NOMO-1 (cell line): ENCODE measurements at regions not wholly inside any gene's neighbourhood (a gene's known extent, or its start where the extent isn't known, plus 50 kb on each side); places are given as distances from the start of the nearest gene placed in this dataset.
A peak's percentile ranks its signal among the peaks of the same experiment; 100 is the strongest.

ENCODE experiments used
- DNase-seq, 2 experiments: peaks; one replicate each; lab custom pipeline; 2025; ENCODE audit not compliant: unreplicated experiment in 2 of 2; lab: John Stamatoyannopoulos, UW

DNA sequence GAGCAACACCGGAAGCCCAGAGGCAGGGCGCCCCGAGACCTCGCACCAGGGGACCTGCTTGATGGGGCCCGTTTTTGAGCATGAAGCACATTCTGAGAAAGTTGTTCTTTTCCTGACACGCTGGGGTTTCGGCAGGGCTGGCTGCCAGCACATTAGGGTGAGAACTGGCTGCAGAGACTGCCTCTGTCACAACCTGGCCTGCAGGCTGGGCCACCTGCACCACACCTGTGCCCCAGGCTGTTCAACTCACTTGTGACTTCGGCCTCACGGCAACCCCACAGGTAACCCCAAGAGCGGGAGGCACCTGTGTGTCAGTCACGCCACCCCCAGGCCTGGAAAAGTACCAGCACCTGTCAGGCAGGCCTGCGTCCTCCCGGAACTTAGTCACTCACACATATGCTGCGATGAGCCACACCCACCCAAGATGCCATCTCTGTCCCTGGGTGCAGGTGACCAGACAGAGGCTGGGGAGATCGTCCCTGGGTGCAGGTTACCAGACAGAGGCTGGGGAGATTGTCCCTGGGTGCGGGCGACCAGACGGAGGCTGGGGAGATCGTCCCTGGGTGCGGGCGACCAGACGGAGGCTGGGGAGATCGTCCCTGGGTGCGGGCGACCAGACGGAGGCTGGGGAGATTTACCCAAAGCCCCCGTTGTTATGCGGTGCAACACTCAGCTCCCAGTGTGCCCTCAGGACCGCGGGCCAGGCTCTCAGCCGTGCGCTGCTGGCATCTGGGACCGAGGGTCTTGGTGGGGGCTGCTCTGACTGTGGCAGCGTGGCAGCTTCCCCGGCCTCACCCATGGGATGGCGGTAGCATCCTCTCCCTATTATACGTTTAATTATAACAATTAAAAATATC lies 82.5 kb upstream of the BHLHE23 start:
- DNase-seq: no peak

DNA sequence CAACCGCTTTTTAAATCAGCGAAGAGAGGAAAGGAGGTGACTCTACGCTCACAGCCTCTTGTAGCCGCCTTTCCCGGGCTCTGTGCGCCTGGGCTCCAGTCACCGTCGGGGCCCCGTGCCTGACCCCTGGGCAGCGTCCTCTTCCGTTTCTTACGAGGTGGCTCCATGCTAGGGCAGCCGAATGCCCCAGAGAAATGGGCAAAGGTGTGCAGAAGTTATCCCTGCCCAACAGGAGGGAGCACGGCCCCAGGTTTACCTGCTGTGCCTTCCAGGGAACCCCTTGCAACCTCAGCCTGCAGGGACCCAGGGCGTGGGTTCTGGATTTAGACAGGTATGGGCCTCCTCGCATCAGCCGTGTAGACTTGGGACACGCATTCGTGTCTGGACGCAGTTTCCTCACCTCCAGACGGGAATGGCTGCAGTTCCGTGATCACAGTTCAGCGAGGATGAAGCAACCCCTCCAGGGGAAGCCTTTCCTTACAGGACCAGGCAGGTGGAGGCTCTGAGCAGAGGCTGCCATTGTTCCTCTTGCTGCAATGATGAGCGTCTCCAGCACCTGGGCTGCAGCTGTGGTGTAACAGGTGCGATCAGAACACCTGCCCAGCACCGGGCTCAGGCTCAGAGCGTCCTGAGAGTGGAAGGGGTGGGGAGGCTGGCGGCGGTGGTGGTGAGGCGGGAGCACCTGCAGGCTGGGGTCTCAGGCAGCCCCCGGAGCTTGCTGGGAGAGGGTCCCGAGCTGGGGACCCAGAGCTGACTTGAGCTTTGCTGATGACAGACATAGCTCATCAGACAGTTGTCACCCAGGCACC lies 81.3 kb upstream of the BHLHE23 start:
- no peak for DNase-seq

DNA sequence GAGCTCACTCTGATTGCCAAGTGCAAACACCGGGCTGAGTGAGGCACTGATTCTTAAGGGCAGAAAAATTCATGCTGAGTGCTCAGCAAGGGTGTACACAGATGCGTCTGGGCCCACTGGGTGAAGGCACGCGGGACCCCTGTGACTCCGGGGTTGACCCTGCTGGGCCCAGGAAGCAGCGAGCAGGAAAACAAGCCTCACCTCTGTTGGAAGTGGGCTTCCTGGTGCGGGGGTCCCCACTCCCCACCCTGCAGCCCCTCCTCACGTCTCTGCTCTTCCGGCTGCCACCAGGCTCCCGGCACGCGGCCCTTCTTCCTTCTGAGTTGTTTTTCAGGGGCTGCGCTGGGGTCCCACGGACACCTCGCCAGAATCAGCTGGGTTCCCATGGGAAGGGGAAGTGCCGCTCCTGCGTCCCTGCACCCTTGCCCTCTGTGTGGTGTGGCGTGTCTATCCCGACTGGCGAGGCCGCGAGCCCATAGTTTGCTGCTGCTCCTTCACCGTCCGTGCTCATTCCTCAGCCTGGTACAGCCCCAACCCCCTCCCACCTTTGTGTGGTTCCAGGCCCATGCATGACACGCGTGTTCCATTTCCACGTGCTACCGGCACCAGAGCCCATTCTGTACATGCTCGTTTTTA lies 80.6 kb upstream of the BHLHE23 start:
- no peak for DNase-seq

DNA sequence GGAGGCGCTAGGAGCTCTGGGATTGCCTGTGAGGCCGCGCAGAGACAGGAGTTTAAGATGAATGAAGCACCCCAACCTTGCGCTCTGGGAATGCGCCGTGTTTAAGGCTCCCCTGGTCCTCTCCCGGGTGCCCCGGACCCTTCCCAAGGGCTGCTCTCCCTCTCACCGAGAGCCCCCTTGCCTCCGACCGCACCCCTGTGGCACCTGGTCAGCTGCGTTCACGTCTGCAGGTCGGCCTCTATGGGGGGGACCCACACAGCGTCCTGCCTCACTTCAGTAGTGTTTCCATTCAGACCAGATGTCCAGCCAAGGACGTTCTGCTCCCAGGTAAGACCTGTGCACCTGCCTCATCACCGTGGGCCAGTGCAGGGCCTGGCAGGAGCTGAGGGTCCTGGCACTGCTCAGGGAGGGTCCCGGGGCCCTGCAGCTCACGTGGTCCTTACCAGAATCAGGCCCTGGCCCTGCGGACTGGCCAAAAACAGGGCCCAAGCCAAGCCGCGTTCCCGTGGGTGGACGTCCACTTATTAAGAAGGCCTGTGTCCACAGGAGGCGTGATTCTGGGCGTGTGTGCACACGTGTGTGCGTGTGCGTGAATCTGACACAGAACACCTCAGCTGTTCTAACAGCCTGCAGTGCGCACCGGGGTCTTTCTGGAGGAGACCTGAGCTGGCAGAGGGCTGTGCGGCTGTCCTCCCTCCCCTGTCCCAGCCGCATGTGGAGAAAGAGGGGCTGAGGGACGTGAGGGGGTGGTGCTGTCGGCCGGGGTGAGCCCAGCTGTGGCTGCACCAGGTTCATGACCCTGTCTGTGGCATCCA lies 79.9 kb upstream of the BHLHE23 start:
- DNase-seq: no peak

DNA sequence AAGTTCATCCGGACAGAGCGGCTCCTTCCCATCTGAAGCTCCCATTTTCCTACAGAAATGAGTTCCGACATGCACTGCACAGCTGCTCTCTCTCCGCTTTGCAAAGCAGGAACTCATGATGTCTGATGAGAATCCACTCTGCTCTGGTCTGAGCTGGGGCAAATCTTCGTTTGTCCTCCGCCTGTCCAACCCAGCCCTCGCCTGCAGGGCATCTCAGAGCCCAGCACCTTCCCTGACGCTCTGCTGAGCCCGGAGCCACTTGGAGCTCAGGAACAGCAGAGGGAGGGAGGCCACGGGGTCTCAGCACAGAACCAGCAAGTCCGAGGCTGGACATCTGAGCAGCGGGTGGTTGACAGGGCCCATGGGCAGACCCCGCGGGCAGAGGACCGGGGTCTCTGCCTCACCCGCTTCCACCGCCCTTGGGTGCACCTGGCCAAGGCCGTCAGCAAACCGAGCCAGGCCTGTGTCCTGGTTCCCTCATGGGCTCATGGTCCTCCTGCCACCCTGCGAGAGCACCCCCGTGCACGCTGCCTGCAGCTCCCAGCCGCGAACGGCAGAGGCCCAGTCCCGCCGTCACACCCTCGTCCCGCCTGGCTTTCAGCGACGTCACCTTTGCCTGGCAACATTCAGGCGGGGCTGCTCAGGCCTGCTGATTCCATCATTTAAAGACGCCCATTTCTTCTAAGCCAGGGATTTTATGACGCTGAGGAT lies 78.5 kb upstream of the BHLHE23 start:
- no peak for DNase-seq

DNA sequence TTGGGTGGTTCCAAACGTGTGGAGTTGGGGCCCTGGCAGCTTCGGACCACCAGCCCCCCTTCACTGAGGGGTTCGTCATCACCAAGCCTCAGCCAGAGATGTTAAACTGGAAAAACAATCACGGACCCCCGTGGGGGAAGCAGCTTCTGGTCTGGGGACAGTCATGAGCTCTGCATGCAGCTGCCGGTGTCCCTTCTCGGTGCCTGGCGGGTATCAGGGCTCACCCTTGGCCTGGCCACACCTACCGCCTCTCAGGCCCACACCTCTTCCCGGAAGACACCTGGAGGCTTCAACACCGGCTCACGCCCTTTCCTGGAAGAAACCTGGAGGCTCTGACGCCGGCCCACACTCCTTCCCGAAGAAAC lies 77.8 kb upstream of the BHLHE23 start:
- DNase-seq: no peak

DNA sequence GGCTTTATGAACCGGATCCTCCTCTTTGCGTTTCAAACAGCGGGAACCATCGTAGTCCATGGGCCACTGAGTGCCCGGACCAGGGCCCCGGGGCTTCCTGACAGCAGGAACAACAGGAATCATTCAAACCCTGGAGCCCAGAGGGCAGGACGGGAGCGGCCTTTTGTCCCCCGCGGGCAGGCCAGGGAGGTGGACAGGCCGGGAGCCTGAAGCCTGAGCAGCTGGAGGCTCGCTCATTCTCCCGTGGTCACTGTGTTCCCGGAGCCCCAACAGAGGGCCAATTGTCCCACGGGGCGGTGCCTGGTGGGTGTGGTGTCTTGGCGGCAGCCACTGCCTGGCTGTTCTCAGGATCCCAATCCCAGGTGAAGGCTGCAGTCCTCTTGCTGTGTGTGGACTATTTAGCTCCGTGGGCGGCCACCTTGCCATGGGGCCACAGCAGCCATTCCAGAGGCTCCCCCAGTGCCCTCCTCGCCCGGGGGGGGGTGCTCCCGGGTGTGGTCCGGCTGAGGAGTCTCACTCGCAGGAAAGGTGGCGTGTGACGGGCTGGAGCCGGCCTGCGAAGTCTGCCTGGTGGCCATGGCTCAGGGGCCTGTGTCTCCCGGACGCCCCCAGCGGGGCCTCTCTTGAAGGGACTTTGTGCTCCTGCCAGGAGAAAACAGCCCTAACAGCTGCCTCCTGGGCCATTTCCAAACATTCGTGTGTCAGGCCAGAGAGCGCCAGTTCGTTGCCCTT lies 77.2 kb upstream of the BHLHE23 start:
- DNase-seq: no peak

DNA sequence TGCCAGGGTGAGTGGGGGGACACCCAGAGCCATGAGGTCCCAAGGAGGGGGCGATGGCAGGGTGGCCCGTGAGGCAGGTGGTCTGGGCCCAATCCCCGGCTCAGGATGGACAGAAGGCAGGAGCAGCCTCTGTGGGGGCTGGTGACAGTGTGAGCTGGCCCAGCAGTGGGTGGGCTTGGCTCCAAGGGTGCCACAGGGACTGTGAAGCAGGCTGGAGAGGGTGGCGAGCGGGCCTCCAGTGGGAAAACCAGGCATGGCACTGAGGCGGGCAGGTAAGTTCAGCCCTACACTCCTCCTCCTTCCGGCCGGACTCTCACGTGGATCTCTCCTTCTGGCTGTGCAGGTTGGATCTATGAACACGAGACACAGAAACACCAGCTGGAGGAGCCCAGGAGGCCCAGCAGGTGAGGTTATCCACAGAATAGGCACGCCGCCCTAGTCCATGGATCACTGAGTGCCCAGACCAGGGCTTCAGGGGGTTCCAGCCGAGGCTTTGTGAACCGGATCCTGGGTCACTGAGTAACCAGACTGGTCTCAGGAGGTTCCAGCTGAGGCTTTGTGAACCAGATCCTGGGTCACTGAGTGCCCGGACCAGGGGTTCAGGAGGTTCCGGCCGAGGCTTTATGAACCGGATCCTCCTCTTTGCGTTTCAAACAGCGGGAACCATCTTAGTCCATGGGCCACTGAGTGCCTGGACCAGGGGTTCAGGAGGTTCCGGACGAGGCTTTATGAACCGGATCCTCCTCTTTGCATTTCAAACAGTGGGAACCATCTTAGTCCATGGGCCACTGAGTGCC lies 76.4 kb upstream of the BHLHE23 start:
- no peak for DNase-seq

DNA sequence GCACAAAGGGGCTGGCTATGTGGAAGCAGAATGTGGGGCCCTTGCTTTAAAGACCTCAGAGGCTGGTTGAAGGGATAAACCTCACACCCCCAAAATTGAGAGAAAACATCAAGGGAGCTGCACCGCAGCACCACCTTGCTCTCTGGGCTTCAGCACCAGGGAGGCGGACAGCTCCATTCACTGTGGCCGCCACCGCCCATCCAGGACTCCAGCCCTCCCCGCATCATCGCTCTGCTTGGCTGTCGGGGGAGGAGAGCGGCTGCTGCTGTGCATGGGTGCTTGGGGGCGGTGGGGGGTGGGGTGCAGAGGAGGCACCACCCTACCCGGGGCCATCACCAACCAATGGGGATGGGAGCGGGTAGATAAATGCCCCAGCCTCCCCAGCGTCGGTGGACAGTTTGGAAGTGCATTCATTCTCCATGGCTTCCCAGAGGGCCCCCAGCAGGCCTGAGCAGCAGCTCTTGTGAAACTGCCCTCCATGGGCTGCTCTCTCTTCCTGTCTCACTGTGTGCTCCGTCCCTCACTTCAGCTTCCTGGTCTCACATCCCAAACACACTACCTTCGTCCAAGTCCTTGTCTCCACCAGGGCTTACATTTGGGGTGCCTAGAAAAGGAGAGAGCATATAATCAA lies 75.7 kb upstream of the BHLHE23 start:
- peak in 1 of 2 experiments; percentile 36 for DNase-seq

DNA sequence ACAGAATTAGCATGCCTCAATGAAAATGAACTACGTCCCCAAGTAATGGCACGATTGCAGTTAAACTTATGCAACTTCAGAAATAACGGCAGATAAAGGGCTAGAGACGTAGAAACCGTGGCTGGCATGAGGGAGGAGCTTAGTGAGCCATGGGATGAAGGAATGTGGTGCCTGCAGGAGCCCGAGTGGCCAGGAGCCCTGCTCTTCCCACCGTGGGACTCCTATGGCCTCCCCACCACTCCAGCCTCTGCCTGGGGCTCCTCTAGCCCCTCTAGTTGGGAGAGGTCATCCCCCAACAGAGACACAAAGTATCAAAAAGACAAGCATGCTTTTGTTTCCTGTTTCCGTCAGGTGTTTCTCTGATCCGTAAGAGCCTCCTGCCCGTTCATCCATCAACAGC lies 75.1 kb upstream of the BHLHE23 start:
- DNase-seq: no peak

DNA sequence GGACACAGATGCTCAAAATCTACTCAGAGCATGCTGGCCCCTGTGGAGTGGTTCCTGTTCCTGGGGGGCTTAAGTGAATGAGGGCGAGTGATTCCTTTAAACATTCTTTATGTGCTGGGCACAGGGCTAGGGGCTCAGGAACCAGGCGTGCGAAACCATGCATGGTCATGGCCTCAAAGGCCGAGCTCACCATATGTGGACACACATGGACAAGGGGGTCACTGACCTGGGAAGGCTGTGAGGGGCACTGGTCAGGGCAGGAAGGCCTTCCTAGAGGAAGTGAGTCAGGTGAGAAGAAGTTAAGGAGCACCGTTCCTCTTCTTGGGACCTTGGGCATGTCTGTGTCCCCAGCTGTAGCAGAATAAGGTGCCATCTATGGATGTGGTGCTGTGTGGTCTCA lies 74.6 kb upstream of the BHLHE23 start:
- DNase-seq: no peak

DNA sequence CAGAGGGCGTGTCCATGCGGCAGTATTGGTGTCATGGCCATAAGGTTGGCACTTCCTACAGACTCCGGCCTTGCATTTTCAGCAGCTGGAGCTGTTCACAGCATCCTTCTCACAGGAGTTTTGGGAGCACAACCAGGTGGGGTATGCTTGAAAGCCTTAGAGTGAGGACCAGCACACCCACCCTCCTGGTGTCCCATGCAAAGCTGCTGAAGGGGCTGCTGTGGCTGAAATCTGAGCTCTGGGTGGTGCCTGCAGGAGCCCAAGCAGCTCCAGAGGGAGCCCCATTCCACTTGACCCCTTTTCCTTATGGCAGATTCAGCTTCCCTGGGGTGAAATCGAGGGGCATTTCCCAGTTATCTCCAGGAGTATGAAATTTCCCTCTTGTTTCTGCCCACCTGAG lies 74.0 kb upstream of the BHLHE23 start:
- no peak for DNase-seq

DNA sequence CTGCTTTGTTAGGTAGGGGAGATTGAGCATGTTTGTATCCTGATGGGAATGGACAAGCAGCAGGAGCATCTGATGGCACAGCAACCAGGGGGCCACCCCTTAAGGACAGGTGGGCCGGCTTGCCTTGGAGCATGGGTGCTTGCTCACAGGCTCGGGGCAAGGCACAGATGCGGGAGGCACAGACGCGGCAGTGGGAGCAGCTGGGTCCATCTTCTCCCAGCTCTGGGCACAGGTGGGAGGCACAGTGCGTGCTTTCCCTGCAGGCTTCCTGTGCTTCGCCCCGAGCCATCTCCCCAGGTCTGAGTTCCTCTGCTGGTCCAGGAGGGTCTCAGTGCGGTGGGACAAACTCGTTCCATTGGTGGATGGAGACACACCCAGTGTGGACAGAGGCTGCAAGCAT lies 73.6 kb upstream of the BHLHE23 start:
- no peak for DNase-seq

DNA sequence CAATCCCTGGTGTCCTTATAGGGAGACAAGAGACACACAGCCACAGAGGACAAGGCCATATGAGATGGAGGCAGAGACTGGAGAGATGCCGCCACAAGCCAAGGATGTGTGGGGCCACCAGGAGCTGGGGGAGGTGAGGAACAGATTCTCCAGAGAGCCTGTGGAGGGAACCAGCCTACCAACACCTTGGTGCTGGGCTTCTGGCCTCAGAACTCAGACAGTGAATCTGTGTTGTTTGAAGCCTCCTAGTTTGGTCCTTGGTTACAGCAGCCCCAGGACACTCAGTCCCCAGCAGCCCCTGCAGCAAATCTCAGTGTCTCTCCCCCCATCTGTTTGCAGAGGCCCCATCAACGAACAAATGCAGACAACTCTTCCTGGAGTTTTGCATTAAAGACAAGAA lies 73.2 kb upstream of the BHLHE23 start:
- no peak for DNase-seq

DNA sequence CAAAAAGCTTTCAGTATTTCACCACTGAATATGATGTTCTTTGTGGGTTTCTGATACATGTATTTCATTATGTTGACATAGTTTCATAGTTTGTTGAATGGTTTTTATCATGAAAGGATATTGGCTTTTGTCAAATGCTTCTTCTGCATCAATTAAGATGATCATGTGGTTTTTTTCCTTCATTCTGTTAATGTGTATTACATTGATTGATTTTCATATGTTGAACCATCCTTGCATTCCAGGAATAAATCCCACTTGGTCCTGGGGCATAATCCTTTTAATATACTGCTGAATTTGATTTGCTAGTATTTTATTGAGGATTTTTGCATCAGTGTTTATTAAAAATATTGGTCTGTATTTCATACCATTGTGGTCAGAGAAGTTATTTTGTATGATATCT lies 70.9 kb upstream of the BHLHE23 start:
- DNase-seq: no peak

DNA sequence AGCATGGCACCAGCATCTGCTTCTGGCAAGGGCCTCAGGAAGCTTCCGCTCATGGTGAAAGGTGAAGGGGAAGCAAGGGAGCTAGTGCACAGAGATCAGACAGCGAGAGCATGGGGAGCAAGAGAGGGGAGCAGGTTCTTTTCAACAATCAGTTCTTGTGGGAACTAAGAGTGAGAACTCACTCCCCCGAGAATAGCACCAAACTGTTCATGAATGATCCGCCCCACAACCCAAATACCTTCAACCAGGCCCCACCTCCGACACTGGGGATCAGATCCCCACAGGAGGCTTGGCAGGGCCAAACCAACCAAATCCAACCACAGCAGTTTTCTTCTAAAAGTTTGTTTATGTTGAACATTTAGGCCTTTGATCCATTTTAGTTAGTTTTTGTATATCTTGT lies 69.7 kb upstream of the BHLHE23 start:
- DNase-seq: no peak

DNA sequence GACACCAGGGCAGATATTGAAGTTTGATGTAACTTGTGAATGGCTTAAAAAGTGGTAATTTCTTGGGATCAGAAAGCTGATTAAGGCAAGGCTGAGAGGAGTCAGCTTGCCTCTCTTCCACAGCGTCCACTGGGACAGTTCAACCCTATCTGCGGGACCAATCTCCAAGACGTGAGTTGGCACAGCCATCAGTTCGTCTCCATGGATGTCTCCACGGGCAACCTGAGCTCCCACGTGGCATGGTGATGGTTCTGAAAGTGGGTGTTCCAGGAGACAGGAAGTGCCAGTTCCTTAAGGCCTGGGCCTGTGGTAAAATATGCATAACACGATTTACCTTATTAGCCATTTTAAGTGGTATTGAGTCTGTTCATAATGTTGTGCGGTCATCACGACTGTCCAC lies 67.9 kb upstream of the BHLHE23 start:
- no peak for DNase-seq

DNA sequence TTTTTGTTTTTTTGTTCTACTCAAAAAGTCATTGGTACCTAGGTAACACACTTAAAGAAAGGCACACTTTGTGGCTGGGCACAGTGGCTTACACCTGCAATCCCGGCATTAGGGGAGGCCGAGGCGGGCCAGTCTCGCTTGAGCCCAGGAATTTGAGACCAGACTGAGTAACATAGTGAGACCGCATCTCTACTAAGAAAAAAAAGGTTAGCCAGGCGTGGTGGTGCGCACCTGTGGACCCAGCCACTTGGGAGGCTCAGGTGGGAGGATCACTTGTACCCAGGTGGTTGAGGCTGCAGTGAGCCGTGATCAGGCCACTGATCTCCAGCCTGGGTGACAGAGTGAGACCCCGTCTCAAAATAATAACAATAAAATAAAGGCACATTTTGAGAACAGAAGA lies 67.4 kb upstream of the BHLHE23 start:
- no peak for DNase-seq

DNA sequence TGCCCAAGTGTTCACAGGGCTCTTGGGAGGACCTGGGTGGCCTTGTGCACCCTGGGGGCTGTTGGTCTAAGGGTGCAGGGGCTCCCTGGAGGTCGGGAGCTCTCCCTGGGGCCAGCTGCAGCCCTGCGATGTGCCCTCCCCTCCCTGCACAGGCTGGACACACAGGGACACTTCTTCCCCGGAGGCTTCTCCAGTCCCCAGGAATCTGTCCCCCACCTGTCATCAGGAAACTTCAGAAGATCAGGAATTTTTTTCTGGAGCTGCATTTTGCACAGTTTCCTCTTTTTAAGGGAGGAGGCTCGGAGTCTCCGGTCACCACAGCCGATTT lies 66.9 kb upstream of the BHLHE23 start:
- no peak for DNase-seq
